ENCODE measurements at regions not wholly inside any gene's neighbourhood (a gene's known extent, or its start where the extent isn't known, plus 50 kb on each side); places are given as distances from the start of the nearest gene placed in this dataset.

GRCh38 chr7:101707587-101707986 lies 78.5 kb upstream of the MYL10 start:
- peaks cover 18 to 32% of the 10 kb centered on the region in 2 donors for H3K4me1 ChIP-seq (ENCODE audit: control insufficient read depth in 2 of 2, insufficient read depth in 2 of 2, low read length in 2 of 2)
- no peaks in the 10 kb centered on the region for H3K36me3 ChIP-seq (ENCODE audit: control insufficient read depth in 2 of 2, insufficient read depth in 2 of 2, low read length in 2 of 2)
- peak overlapping the region; percentile 47 to 59 for H3K9ac ChIP-seq (ENCODE audit: low read depth in 1 of 2, low read length in 2 of 2)
- H3K27ac ChIP-seq (ENCODE audit: low read depth in 2 of 2, low read length in 2 of 2), result peak overlapping the region; percentile 88 to 93
- no peaks in the 10 kb centered on the region for H3K9me3 ChIP-seq (ENCODE audit: control insufficient read depth in 2 of 2, low read length in 2 of 2)
- H3K4me3 ChIP-seq (ENCODE audit: low read length in 2 of 2), result peak overlapping the region in 1 of 2 donors; percentile 44
- H3K27me3 ChIP-seq (ENCODE audit: control insufficient read depth in 2 of 2, insufficient read depth in 2 of 2, low read length in 2 of 2), result no peaks in the 10 kb centered on the region

DNA sequence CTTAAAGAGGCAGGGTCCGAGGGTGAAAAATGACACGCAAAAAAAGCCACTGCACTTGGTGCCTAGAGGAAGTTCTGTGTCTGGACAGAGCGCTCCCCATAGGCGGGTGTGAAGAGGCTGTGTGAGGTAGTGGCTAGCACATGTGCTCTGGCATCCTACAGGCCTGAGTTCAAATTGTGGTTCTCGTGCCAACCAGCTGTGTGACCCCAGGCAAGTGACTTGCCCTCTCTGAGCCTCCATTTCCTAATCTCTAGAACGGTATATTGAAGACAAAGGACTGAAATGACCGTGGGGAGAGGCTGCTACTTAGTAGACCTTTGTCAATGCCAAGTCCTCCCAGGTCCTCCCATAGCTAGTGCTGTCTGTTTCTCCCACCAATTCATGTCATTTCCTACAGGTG lies 79.1 kb upstream of the MYL10 start:
- Histone ChIP-seq H3K27ac (ENCODE audit: low read depth in 2 of 2, low read length in 2 of 2) (peak overlapping the region; percentile 59 to 88), H3K9me3 (ENCODE audit: control insufficient read depth in 2 of 2, low read length in 2 of 2) (no peaks in the 10 kb centered on the region), H3K9ac (ENCODE audit: low read depth in 1 of 2, low read length in 2 of 2) (peak overlapping the region in 1 of 2 donors; percentile 57), H3K27me3 (ENCODE audit: control insufficient read depth in 2 of 2, insufficient read depth in 2 of 2, low read length in 2 of 2) (no peaks in the 10 kb centered on the region), H3K4me3 (ENCODE audit: low read length in 2 of 2) (no peak overlapping the region), H3K4me1 (ENCODE audit: control insufficient read depth in 2 of 2, insufficient read depth in 2 of 2, low read length in 2 of 2) (peaks cover 15 to 30% of the 10 kb centered on the region in 2 donors), H3K36me3 (ENCODE audit: control insufficient read depth in 2 of 2, insufficient read depth in 2 of 2, low read length in 2 of 2) (no peaks in the 10 kb centered on the region)

DNA sequence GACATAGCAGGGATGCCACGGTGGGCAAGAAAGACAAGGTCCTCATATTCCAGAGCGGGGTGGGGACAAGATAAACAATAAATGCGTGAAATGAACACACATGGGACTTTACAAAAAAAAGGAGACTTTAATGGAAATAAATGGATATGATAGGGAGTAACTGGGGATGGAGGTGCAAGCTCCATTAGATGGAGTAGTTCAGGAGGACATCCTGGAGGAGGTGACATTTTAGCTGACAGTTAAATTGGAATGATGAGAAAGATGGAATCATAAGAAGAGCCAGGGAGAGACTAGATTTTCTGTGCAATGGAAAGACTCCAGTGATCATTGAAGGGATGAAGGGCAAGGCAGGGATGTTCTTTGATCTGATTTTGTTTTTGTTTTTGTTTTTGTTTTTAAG lies 83.6 kb upstream of the MYL10 start:
- Histone ChIP-seq H3K9ac (ENCODE audit: low read depth in 1 of 2, low read length in 2 of 2) (no peak overlapping the region), H3K27ac (ENCODE audit: low read depth in 2 of 2, low read length in 2 of 2) (no peak overlapping the region), H3K4me1 (ENCODE audit: control insufficient read depth in 2 of 2, insufficient read depth in 2 of 2, low read length in 2 of 2) (peaks cover 5 to 15% of the 10 kb centered on the region in 2 donors), H3K36me3 (ENCODE audit: control insufficient read depth in 2 of 2, insufficient read depth in 2 of 2, low read length in 2 of 2) (no peaks in the 10 kb centered on the region), H3K9me3 (ENCODE audit: control insufficient read depth in 2 of 2, low read length in 2 of 2) (no peaks in the 10 kb centered on the region), H3K27me3 (ENCODE audit: control insufficient read depth in 2 of 2, insufficient read depth in 2 of 2, low read length in 2 of 2) (no peaks in the 10 kb centered on the region), H3K4me3 (ENCODE audit: low read length in 2 of 2) (no peak overlapping the region)

GRCh38 chr7:101714097-101714496 lies 85.0 kb upstream of the MYL10 start:
- no peak overlapping the region for H3K9ac ChIP-seq (ENCODE audit: low read depth in 1 of 2, low read length in 2 of 2)
- no peak overlapping the region for H3K4me3 ChIP-seq (ENCODE audit: low read length in 2 of 2)
- peaks cover 0 to 4% of the 10 kb centered on the region in 2 donors for H3K4me1 ChIP-seq (ENCODE audit: control insufficient read depth in 2 of 2, insufficient read depth in 2 of 2, low read length in 2 of 2)
- H3K36me3 ChIP-seq (ENCODE audit: control insufficient read depth in 2 of 2, insufficient read depth in 2 of 2, low read length in 2 of 2), result no peaks in the 10 kb centered on the region
- no peak overlapping the region for H3K27ac ChIP-seq (ENCODE audit: low read depth in 2 of 2, low read length in 2 of 2)
- no peaks in the 10 kb centered on the region for H3K27me3 ChIP-seq (ENCODE audit: control insufficient read depth in 2 of 2, insufficient read depth in 2 of 2, low read length in 2 of 2)
- H3K9me3 ChIP-seq (ENCODE audit: control insufficient read depth in 2 of 2, low read length in 2 of 2), result no peaks in the 10 kb centered on the region

- Histone ChIP-seq H3K36me3 (ENCODE audit: control insufficient read depth in 2 of 2, insufficient read depth in 2 of 2, low read length in 2 of 2) (no peaks in the 10 kb centered on the region), H3K4me1 (ENCODE audit: control insufficient read depth in 2 of 2, insufficient read depth in 2 of 2, low read length in 2 of 2) (peaks cover 4 to 5% of the 10 kb centered on the region in 2 donors), H3K4me3 (ENCODE audit: low read length in 2 of 2) (no peak overlapping the region), H3K27me3 (ENCODE audit: control insufficient read depth in 2 of 2, insufficient read depth in 2 of 2, low read length in 2 of 2) (no peaks in the 10 kb centered on the region), H3K27ac (ENCODE audit: low read depth in 2 of 2, low read length in 2 of 2) (peak overlapping the region in 1 of 2 donors; percentile 20), H3K9ac (ENCODE audit: low read depth in 1 of 2, low read length in 2 of 2) (peak overlapping the region in 1 of 2 donors; percentile 31), H3K9me3 (ENCODE audit: control insufficient read depth in 2 of 2, low read length in 2 of 2) (no peaks in the 10 kb centered on the region)
Observed at GRCh38 chr7:101717628-101718357, 88.7 kb upstream of the MYL10 start.

GRCh38 chr7:101718363-101719122 lies 89.4 kb upstream of the MYL10 start:
- Histone ChIP-seq H3K9me3 (ENCODE audit: control insufficient read depth in 2 of 2, low read length in 2 of 2) (no peaks in the 10 kb centered on the region), H3K27me3 (ENCODE audit: control insufficient read depth in 2 of 2, insufficient read depth in 2 of 2, low read length in 2 of 2) (no peaks in the 10 kb centered on the region), H3K27ac (ENCODE audit: low read depth in 2 of 2, low read length in 2 of 2) (no peak overlapping the region), H3K4me3 (ENCODE audit: low read length in 2 of 2) (no peak overlapping the region), H3K36me3 (ENCODE audit: control insufficient read depth in 2 of 2, insufficient read depth in 2 of 2, low read length in 2 of 2) (no peaks in the 10 kb centered on the region), H3K4me1 (ENCODE audit: control insufficient read depth in 2 of 2, insufficient read depth in 2 of 2, low read length in 2 of 2) (peaks cover 4 to 5% of the 10 kb centered on the region in 2 donors), H3K9ac (ENCODE audit: low read depth in 1 of 2, low read length in 2 of 2) (no peak overlapping the region)

DNA sequence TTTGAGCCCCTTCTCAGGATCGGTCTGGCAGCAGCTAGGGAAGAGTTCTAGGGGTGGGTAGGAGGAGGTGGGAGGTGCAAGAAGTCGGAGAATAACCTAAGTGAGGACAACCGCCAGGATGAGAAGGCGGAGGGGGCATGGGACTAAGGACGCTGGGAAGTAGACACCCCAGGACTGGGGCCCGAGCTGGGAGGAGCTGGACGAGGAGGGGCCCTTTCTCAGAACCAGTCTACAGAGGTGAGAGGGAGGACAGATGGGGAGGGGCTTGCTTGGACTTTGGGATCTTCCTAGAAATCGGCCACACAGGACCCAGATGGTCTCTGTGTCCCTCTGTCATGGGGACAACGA lies 90.0 kb upstream of the MYL10 start:
- Histone ChIP-seq H3K27ac (ENCODE audit: low read depth in 2 of 2, low read length in 2 of 2) (no peak overlapping the region), H3K9me3 (ENCODE audit: control insufficient read depth in 2 of 2, low read length in 2 of 2) (no peaks in the 10 kb centered on the region), H3K27me3 (ENCODE audit: control insufficient read depth in 2 of 2, insufficient read depth in 2 of 2, low read length in 2 of 2) (no peaks in the 10 kb centered on the region), H3K9ac (ENCODE audit: low read depth in 1 of 2, low read length in 2 of 2) (no peak overlapping the region), H3K36me3 (ENCODE audit: control insufficient read depth in 2 of 2, insufficient read depth in 2 of 2, low read length in 2 of 2) (no peaks in the 10 kb centered on the region), H3K4me3 (ENCODE audit: low read length in 2 of 2) (no peak overlapping the region), H3K4me1 (ENCODE audit: control insufficient read depth in 2 of 2, insufficient read depth in 2 of 2, low read length in 2 of 2) (peaks cover 4 to 5% of the 10 kb centered on the region in 2 donors)

GRCh38 chr7:101720324-101720723 lies 91.2 kb upstream of the MYL10 start:
- H3K9ac ChIP-seq (ENCODE audit: low read depth in 1 of 2, low read length in 2 of 2), result no peak overlapping the region
- H3K27ac ChIP-seq (ENCODE audit: low read depth in 2 of 2, low read length in 2 of 2), result no peak overlapping the region
- H3K4me3 ChIP-seq (ENCODE audit: low read length in 2 of 2), result no peak overlapping the region
- H3K9me3 ChIP-seq (ENCODE audit: control insufficient read depth in 2 of 2, low read length in 2 of 2), result no peaks in the 10 kb centered on the region
- H3K4me1 ChIP-seq (ENCODE audit: control insufficient read depth in 2 of 2, insufficient read depth in 2 of 2, low read length in 2 of 2), result peaks cover 4 to 5% of the 10 kb centered on the region in 2 donors
- H3K36me3 ChIP-seq (ENCODE audit: control insufficient read depth in 2 of 2, insufficient read depth in 2 of 2, low read length in 2 of 2), result no peaks in the 10 kb centered on the region
- no peaks in the 10 kb centered on the region for H3K27me3 ChIP-seq (ENCODE audit: control insufficient read depth in 2 of 2, insufficient read depth in 2 of 2, low read length in 2 of 2)

DNA sequence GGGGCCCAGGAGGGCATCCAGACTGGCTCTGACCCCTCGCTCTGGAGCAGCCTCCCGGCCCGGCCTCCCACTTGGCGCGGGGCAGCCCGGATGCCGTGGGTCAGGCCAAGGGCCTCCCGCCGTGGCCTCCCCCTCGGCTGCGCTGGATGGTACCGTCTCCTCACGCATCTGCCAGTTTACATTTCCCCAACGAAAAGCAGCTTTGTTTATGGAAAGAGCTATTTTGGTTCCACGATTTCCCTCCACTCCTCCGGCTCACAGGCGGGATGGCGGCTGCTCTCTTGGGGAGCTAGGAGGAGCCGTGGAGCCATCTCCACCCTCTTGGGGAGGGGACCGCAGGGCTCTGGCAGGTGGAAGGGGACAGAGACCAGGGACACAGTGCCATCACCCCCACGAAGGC lies 93.2 kb upstream of the MYL10 start:
- no peaks in the 10 kb centered on the region for H3K36me3 ChIP-seq (ENCODE audit: control insufficient read depth in 2 of 2, insufficient read depth in 2 of 2, low read length in 2 of 2)
- H3K9me3 ChIP-seq (ENCODE audit: control insufficient read depth in 2 of 2, low read length in 2 of 2), result no peaks in the 10 kb centered on the region
- H3K27ac ChIP-seq (ENCODE audit: low read depth in 2 of 2, low read length in 2 of 2), result no peak overlapping the region
- no peaks in the 10 kb centered on the region for H3K27me3 ChIP-seq (ENCODE audit: control insufficient read depth in 2 of 2, insufficient read depth in 2 of 2, low read length in 2 of 2)
- no peak overlapping the region for H3K4me3 ChIP-seq (ENCODE audit: low read length in 2 of 2)
- peaks cover 4 to 5% of the 10 kb centered on the region in 2 donors for H3K4me1 ChIP-seq (ENCODE audit: control insufficient read depth in 2 of 2, insufficient read depth in 2 of 2, low read length in 2 of 2)
- no peak overlapping the region for H3K9ac ChIP-seq (ENCODE audit: low read depth in 1 of 2, low read length in 2 of 2)

- no peak overlapping the region for H3K4me3 ChIP-seq (ENCODE audit: low read length in 2 of 2)
- peaks cover 0 to 5% of the 10 kb centered on the region in 2 donors for H3K4me1 ChIP-seq (ENCODE audit: control insufficient read depth in 2 of 2, insufficient read depth in 2 of 2, low read length in 2 of 2)
- no peak overlapping the region for H3K9ac ChIP-seq (ENCODE audit: low read depth in 1 of 2, low read length in 2 of 2)
- no peaks in the 10 kb centered on the region for H3K27me3 ChIP-seq (ENCODE audit: control insufficient read depth in 2 of 2, insufficient read depth in 2 of 2, low read length in 2 of 2)
- H3K36me3 ChIP-seq (ENCODE audit: control insufficient read depth in 2 of 2, insufficient read depth in 2 of 2, low read length in 2 of 2), result no peaks in the 10 kb centered on the region
- no peak overlapping the region for H3K27ac ChIP-seq (ENCODE audit: low read depth in 2 of 2, low read length in 2 of 2)
- H3K9me3 ChIP-seq (ENCODE audit: control insufficient read depth in 2 of 2, low read length in 2 of 2), result no peaks in the 10 kb centered on the region
Observed at GRCh38 chr7:101723835-101724234, 93.6 kb upstream of the CUX1 start.
